K562 (cell line): ENCODE measurements at regions not wholly inside any gene's neighbourhood (a gene's known extent, or its start where the extent isn't known, plus 50 kb on each side); places are given as distances from the start of the nearest gene placed in this dataset.

Experiments
- CREB1 ChIP-seq, 2 experiments: sonication (generic) in 1 of 2; formaldehyde crosslinking in 1 of 2; IDR thresholded peaks; 2 replicates each; pipeline versions ENCODE4 v1.6.1 to v1.8.0; 2012 to 2022; ENCODE audit warnings: inconsistent platforms in 1 of 2, mild to moderate bottlenecking in 1 of 2, missing genetic modification reagents in 1 of 2, moderate library complexity in 1 of 2
- CREM ChIP-seq: IDR thresholded peaks from 2 replicates; pipeline ENCODE4 v1.6.1; 2014; ENCODE audit warnings: antibody characterized with exemption, low read depth
- HDAC1 ChIP-seq, 2 experiments: fragments of 450-650 bp; IDR thresholded peaks; 2 replicates each; pipeline ENCODE4 v1.6.1; 2016 to 2017; ENCODE audit warnings: inconsistent platforms in 1 of 2, mild to moderate bottlenecking in 1 of 2, moderate library complexity in 1 of 2
- IFI16 ChIP-seq: fragments of 250-450 bp; sonication (Bioruptor Pico); IDR thresholded peaks from 2 replicates; pipeline ENCODE4 v2.1.2; 2022; ENCODE audit warnings: mild to moderate bottlenecking, inconsistent platforms
- PHB2 ChIP-seq: fragments of 450-650 bp; IDR thresholded peaks from 2 replicates; pipeline ENCODE4 v1.6.1; 2017; ENCODE audit warnings: low read depth
- PML ChIP-seq: IDR thresholded peaks from 2 replicates; pipeline ENCODE4 v1.6.1; 2012; ENCODE audit warnings: low read length, inconsistent platforms
- RBM15 ChIP-seq: fragments of 200-400 bp; formaldehyde crosslinking; IDR thresholded peaks from 2 replicates; pipeline ENCODE4 v1.6.1; 2018; ENCODE audit warnings: mild to moderate bottlenecking, low read length, moderate library complexity; ENCODE audit not compliant: insufficient read depth
- RUNX1 ChIP-seq: sonication (generic); IDR thresholded peaks from 2 replicates; pipeline ENCODE4 v1.6.1; 2016; ENCODE audit warnings: antibody characterized with exemption, low read depth
- SAFB2 ChIP-seq: fragments of 200-400 bp; formaldehyde crosslinking; IDR thresholded peaks from 2 replicates; pipeline ENCODE4 v1.6.1; 2018; ENCODE audit warnings: borderline replicate concordance, low read length, low read depth, moderate library complexity; ENCODE audit not compliant: severe bottlenecking
- STAT5B ChIP-seq: fragments of 250-450 bp; sonication (Bioruptor Pico); IDR thresholded peaks from 2 replicates; pipeline ENCODE4 v1.8.0; 2021; ENCODE audit warnings: mild to moderate bottlenecking, inconsistent platforms
- TFAM ChIP-seq: fragments of 250-450 bp; sonication (Bioruptor Pico); conservative IDR thresholded peaks from 2 replicates; pipeline ENCODE4 v1.5.0; 2021; ENCODE audit warnings: mild to moderate bottlenecking, moderate library complexity
- ZKSCAN3 ChIP-seq: fragments of 250-450 bp; sonication (Bioruptor Pico); IDR thresholded peaks from 2 replicates; pipeline ENCODE4 v1.4.0; 2020
- ZKSCAN8 ChIP-seq: fragments of 200-800 bp; sonication (Bioruptor generic); IDR thresholded peaks from 2 replicates; pipeline ENCODE4 v1.6.1; 2016; ENCODE audit warnings: missing genetic modification characterization, missing compliant biosample characterization
- ZNF184 ChIP-seq: sonication (generic); formaldehyde crosslinking; IDR thresholded peaks from 2 replicates; pipeline ENCODE4 v1.5.0; 2020; ENCODE audit warnings: missing genetic modification reagents
- ZNF197 ChIP-seq: fragments of 200-800 bp; sonication (Bioruptor generic); IDR thresholded peaks from 2 replicates; pipeline ENCODE4 v1.6.1; 2016; ENCODE audit warnings: low read depth, missing genetic modification characterization, missing compliant biosample characterization
- ZNF408 ChIP-seq: fragments of 250-450 bp; sonication (Bioruptor Pico); IDR thresholded peaks from 2 replicates; pipeline ENCODE4 v1.4.0; 2020; ENCODE audit warnings: low read depth, mild to moderate bottlenecking, moderate library complexity
- ZNF436 ChIP-seq: fragments of 250-450, 450-650 bp; sonication (Bioruptor Pico); formaldehyde crosslinking; IDR thresholded peaks from 2 replicates; pipeline ENCODE4 v1.7.0; 2020; ENCODE audit warnings: mild to moderate bottlenecking
- ZNF586 ChIP-seq: fragments of 450-650 bp; formaldehyde crosslinking; conservative IDR thresholded peaks from 2 replicates; pipeline ENCODE4 v1.4.0; 2020; ENCODE audit warnings: mild to moderate bottlenecking, moderate library complexity
- TF ChIP-seq, protein P1 (sequence below), 2 experiments: fragments of 150-350 bp in 1 of 2; IDR thresholded peaks; 2 replicates each; pipeline ENCODE4 v1.6.1; 2012 to 2016; ENCODE audit warnings: low read depth in 2 of 2, low read length in 2 of 2, mild to moderate bottlenecking in 1 of 2, moderate library complexity in 1 of 2
- TF ChIP-seq, protein P2 (sequence below): IDR thresholded peaks from 2 replicates; pipeline ENCODE4 v1.6.1; 2014; ENCODE audit warnings: antibody characterized with exemption
- TF ChIP-seq, protein P3 (sequence below): fragments of 250-450 bp; sonication (Bioruptor Pico); IDR thresholded peaks from 2 replicates; pipeline ENCODE4 v1.9.0; 2021; ENCODE audit warnings: mild to moderate bottlenecking
- TF ChIP-seq, protein P4 (sequence below): fragments of 450-650 bp; formaldehyde crosslinking; IDR thresholded peaks from 2 replicates; pipeline ENCODE4 v1.4.0; 2020; ENCODE audit warnings: mild to moderate bottlenecking, mixed read lengths

DNA sequence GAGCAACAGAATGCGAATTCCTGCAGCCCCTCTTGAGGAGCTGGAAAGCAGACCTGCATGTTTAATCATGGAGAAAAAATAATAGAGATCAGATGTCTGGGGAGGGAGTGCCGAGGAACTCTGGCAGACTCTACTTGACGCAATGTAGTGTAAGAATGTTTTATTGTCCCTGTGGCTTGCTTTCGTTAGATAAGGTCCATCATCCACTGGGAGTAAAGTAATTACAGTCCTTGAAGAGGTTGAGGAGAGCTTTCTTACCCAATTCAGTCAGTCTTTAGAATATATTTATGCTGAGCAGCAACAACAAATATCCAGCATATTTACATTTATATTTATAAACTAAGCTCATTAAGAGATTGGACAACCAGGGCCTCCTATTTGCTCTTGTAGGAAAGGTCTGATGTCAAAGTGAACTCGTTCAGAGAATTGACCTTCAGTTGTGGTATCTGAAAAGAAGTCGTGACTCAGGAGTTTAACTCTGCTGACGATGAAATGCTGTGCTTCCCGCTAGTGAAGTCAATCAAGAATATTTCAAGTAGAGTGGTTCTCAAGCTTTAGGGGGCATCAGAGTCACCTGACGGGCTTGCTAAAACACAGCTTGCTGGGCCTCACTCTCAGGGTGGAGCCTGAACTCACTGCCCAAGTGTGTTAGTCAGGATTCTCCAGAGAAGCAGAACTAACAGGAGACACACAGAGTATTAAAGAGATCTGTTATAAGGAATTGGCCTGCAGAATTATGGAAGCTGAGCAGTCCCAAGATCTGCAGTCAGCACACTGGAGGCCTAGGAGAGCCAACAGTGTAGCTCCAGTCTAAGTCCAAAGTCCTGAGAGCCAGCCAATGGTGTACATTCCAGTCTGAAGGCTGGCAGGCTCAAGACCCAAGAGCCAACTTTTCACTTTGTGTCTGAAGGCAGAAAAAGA, 139.3 kb upstream of the LMNTD1 start (continued):
- TF ChIP-seq, protein P1, sequence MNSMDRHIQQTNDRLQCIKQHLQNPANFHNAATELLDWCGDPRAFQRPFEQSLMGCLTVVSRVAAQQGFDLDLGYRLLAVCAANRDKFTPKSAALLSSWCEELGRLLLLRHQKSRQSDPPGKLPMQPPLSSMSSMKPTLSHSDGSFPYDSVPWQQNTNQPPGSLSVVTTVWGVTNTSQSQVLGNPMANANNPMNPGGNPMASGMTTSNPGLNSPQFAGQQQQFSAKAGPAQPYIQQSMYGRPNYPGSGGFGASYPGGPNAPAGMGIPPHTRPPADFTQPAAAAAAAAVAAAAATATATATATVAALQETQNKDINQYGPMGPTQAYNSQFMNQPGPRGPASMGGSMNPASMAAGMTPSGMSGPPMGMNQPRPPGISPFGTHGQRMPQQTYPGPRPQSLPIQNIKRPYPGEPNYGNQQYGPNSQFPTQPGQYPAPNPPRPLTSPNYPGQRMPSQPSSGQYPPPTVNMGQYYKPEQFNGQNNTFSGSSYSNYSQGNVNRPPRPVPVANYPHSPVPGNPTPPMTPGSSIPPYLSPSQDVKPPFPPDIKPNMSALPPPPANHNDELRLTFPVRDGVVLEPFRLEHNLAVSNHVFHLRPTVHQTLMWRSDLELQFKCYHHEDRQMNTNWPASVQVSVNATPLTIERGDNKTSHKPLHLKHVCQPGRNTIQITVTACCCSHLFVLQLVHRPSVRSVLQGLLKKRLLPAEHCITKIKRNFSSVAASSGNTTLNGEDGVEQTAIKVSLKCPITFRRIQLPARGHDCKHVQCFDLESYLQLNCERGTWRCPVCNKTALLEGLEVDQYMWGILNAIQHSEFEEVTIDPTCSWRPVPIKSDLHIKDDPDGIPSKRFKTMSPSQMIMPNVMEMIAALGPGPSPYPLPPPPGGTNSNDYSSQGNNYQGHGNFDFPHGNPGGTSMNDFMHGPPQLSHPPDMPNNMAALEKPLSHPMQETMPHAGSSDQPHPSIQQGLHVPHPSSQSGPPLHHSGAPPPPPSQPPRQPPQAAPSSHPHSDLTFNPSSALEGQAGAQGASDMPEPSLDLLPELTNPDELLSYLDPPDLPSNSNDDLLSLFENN (IDR thresholded peaks at IDR 0.05; ENCODE audit: low read depth in 2 of 2, low read length in 2 of 2): peak in 1 of 2 experiments; percentile 41; a peak in 1 of 4 replicates
- TF ChIP-seq ZNF436: no peak
- TF ChIP-seq, protein P2, sequence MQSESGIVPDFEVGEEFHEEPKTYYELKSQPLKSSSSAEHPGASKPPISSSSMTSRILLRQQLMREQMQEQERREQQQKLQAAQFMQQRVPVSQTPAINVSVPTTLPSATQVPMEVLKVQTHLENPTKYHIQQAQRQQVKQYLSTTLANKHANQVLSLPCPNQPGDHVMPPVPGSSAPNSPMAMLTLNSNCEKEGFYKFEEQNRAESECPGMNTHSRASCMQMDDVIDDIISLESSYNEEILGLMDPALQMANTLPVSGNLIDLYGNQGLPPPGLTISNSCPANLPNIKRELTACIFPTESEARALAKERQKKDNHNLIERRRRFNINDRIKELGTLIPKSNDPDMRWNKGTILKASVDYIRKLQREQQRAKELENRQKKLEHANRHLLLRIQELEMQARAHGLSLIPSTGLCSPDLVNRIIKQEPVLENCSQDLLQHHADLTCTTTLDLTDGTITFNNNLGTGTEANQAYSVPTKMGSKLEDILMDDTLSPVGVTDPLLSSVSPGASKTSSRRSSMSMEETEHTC: no peak
- TF ChIP-seq STAT5B (CRISPR knock-in tag): no peak
- TF ChIP-seq IFI16: no peak
- no peak for TF ChIP-seq TFAM (CRISPR knock-in tag)
- TF ChIP-seq, protein P3, sequence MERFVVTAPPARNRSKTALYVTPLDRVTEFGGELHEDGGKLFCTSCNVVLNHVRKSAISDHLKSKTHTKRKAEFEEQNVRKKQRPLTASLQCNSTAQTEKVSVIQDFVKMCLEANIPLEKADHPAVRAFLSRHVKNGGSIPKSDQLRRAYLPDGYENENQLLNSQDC (CRISPR knock-in tag): no peak
- no peak for TF ChIP-seq RBM15
- TF ChIP-seq CREM: no peak; the same call in none of the 2 replicates
- TF ChIP-seq PHB2: no peak
- TF ChIP-seq ZNF184: no peak
- no peak; the same call in 1 of the 2 replicates for TF ChIP-seq ZNF197 (CRISPR knock-in tag)
- TF ChIP-seq CREB1 (IDR thresholded peaks at IDR 0.05): no peak
- no peak for TF ChIP-seq CREB1 (CRISPR knock-in tag; IDR thresholded peaks at IDR 0.05)
- TF ChIP-seq, protein P4, sequence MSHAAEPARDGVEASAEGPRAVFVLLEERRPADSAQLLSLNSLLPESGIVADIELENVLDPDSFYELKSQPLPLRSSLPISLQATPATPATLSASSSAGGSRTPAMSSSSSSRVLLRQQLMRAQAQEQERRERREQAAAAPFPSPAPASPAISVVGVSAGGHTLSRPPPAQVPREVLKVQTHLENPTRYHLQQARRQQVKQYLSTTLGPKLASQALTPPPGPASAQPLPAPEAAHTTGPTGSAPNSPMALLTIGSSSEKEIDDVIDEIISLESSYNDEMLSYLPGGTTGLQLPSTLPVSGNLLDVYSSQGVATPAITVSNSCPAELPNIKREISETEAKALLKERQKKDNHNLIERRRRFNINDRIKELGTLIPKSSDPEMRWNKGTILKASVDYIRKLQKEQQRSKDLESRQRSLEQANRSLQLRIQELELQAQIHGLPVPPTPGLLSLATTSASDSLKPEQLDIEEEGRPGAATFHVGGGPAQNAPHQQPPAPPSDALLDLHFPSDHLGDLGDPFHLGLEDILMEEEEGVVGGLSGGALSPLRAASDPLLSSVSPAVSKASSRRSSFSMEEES (CRISPR knock-in tag): peak; percentile 35
- no peak for TF ChIP-seq PML
- TF ChIP-seq ZKSCAN8 (CRISPR knock-in tag): no peak
- no peak for TF ChIP-seq HDAC1 (IDR thresholded peaks at IDR 0.05)
- no peak for TF ChIP-seq ZNF586 (CRISPR knock-in tag)
- TF ChIP-seq ZKSCAN3 (CRISPR knock-in tag): no peak
- no peak for TF ChIP-seq RUNX1
- TF ChIP-seq ZNF408: no peak
- TF ChIP-seq SAFB2: no peak
